ENCODE measurements at regions not wholly inside any gene's neighbourhood (a gene's known extent, or its start where the extent isn't known, plus 50 kb on each side); places are given as distances from the start of the nearest gene placed in this dataset.

DNA sequence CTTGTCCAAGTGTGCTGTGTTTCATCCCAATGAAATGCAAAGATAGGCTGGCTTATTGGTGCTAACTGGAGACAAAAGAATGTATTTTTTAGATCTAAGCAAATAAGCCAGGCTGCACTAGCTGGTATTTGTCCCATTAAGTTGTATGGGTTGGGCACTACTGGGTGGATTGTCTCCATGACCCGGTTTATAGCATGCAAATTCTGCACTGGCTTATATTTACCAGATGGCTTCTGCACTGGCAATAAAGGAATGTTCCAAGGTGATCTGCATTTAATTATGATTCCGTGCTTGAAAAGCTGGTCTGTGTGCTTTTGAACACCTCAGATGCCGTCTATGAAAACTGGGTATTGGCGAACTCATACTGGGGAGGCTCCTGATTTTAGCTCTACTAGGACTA is 61.4 kb upstream of the MOCS1 start:
- TF ChIP-seq, protein P1, sequence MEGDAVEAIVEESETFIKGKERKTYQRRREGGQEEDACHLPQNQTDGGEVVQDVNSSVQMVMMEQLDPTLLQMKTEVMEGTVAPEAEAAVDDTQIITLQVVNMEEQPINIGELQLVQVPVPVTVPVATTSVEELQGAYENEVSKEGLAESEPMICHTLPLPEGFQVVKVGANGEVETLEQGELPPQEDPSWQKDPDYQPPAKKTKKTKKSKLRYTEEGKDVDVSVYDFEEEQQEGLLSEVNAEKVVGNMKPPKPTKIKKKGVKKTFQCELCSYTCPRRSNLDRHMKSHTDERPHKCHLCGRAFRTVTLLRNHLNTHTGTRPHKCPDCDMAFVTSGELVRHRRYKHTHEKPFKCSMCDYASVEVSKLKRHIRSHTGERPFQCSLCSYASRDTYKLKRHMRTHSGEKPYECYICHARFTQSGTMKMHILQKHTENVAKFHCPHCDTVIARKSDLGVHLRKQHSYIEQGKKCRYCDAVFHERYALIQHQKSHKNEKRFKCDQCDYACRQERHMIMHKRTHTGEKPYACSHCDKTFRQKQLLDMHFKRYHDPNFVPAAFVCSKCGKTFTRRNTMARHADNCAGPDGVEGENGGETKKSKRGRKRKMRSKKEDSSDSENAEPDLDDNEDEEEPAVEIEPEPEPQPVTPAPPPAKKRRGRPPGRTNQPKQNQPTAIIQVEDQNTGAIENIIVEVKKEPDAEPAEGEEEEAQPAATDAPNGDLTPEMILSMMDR (IDR thresholded peaks at IDR 0.05; ENCODE audit: low read length), result no peak
- no peak for TF ChIP-seq EZH2 (IDR thresholded peaks at IDR 0.05; ENCODE audit: borderline replicate concordance, low read length)

Data from OCI-LY1 (cell line).